GM12891 (cell line): ENCODE measurements at regions not wholly inside any gene's neighbourhood (a gene's known extent, or its start where the extent isn't known, plus 50 kb on each side); places are given as distances from the start of the nearest gene placed in this dataset.
"Not testable (repeated sequence)": the region's sequence is repeated elsewhere in the genome, so short reads cannot be mapped to it uniquely, and the experiment has no call there.

Experiments
- PAX5 ChIP-seq: IDR thresholded peaks from 2 replicates; pipeline ENCODE4 v1.6.1; 2011; ENCODE audit warnings: low read length, moderate library complexity, mild to moderate bottlenecking; ENCODE audit not compliant: insufficient read depth, severe bottlenecking
- POLR2A ChIP-seq: IDR thresholded peaks from 2 replicates; pipeline ENCODE4 v1.6.1; 2011; ENCODE audit warnings: low read depth, low read length, control low read depth
- POLR2AphosphoS5 ChIP-seq: IDR thresholded peaks from 2 replicates; pipeline ENCODE4 v1.6.1; 2011; ENCODE audit warnings: low read depth, low read length, control low read depth
- POU2F2 ChIP-seq: IDR thresholded peaks from 2 replicates; pipeline ENCODE4 v1.6.1; 2011; ENCODE audit warnings: low read depth, mild to moderate bottlenecking, control low read depth, low read length, moderate library complexity
- SPI1 ChIP-seq: IDR thresholded peaks from 2 replicates; pipeline ENCODE4 v1.6.1; 2011; ENCODE audit warnings: low read depth, low read length, control low read depth
- TAF1 ChIP-seq: IDR thresholded peaks from 2 replicates; pipeline ENCODE4 v1.6.1; 2011; ENCODE audit warnings: low read depth, low read length, control low read depth

DNA sequence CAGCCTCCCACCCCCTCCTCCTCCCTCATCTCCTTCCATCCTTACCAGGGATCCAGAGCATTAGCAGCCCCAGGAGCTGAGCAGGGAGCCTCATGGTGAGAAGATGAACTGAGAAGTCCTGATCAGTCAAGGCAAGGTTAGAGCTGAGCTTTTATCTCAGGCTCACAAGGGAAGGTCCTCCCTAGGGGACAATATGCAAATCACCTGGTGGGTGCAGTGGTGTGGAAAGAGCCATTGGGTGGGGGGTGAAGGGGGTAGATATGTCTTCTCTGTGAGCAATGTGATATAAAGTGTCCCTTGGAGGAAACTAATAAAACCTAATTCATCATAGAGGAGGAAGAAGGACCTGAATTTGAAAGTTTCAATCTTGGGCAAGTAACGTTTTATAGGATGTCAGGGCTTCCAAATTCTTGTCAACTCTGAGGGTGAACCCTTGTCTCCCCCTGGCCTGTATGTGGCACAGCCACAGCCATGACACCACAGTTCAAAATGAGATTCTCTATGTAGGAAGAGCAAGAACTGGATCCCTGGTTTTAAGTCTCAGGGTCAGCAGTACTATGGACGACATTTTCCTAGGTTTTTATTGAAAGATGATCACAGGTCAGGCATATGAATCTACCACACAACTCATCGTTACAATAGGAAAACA is 543.5 kb downstream of the RPIA start:
- TF ChIP-seq POLR2A, TAF1, PAX5, POLR2AphosphoS5, SPI1, POU2F2: not testable (repeated sequence)
